OCI-LY3 (cell line): ENCODE measurements at regions not wholly inside any gene's neighbourhood (a gene's known extent, or its start where the extent isn't known, plus 50 kb on each side); places are given as distances from the start of the nearest gene placed in this dataset.

ENCODE experiments used
- H2AFZ ChIP-seq: fragments of 200-600, 300-600 bp; shearing (Covaris generic); 2 replicates; pipeline ENCODE4 v1.6.0; 2014; ENCODE audit warnings: antibody characterized with exemption, low read depth, low read length
- H3K27ac ChIP-seq: fragments of 200-600, 300-600 bp; sonication (generic); 2 replicates; pipeline ENCODE4 v1.5.1; 2014; ENCODE audit warnings: mild to moderate bottlenecking, low read length, moderate library complexity, mixed read lengths
- H3K27me3 ChIP-seq: fragments of 200-600, 300-600 bp; sonication (generic); 2 replicates; pipeline ENCODE4 v1.6.1; 2014; ENCODE audit warnings: low read depth, low read length, mixed read lengths
- H3K36me3 ChIP-seq: fragments of 200-600, 300-600 bp; sonication (generic); replicated peaks from 2 replicates; pipeline ENCODE3; 2014; ENCODE audit warnings: low read depth, low read length, mixed read lengths
- H3K4me1 ChIP-seq: fragments of 300-600, 200-600 bp; sonication (generic); 2 replicates; pipeline ENCODE4 v1.6.1; 2014; ENCODE audit warnings: low read length, mixed read lengths
- H3K4me2 ChIP-seq: fragments of 200-600, 300-600 bp; sonication (generic); 2 replicates; pipeline ENCODE4 v1.6.1; 2014; ENCODE audit warnings: low read length, mixed read lengths
- H3K4me3 ChIP-seq: fragments of 300-600, 200-600 bp; sonication (generic); 2 replicates; pipeline ENCODE4 v1.5.1; 2014; ENCODE audit warnings: antibody characterized with exemption, mild to moderate bottlenecking, low read length, moderate library complexity
- H3K79me2 ChIP-seq: fragments of 300-600, 200-600 bp; shearing (Covaris generic); 2 replicates; pipeline ENCODE4 v1.6.1; 2014; ENCODE audit warnings: mild to moderate bottlenecking, low read length, mixed read lengths
- H3K9ac ChIP-seq: fragments of 300-600, 200-600 bp; shearing (Covaris generic); 2 replicates; pipeline ENCODE4 v1.6.0; 2014; ENCODE audit warnings: mild to moderate bottlenecking, low read length, moderate library complexity
- H3K9me3 ChIP-seq: fragments of 200-600, 300-600 bp; shearing (Covaris generic); 2 replicates; pipeline ENCODE4 v1.6.1; 2014; ENCODE audit warnings: low read length, mixed read lengths; ENCODE audit not compliant: insufficient read depth
- H4K20me1 ChIP-seq: fragments of 200-600, 300-600 bp; sonication (generic); 2 replicates; pipeline ENCODE4 v1.6.1; 2016; ENCODE audit warnings: low read length, mixed read lengths; ENCODE audit not compliant: insufficient read depth
- CTCF ChIP-seq: fragments of 200-600, 300-600 bp; sonication (generic); IDR thresholded peaks from 2 replicates; pipeline ENCODE4 v1.5.1; 2014; ENCODE audit warnings: antibody characterized with exemption, low read length, low read depth
- EZH2phosphoT487 ChIP-seq: fragments of 200-600 bp; shearing (Covaris generic); IDR thresholded peaks from 2 replicates; pipeline ENCODE4 v1.6.1; 2018; ENCODE audit warnings: antibody characterized with exemption, mixed run types, low read depth

- Histone ChIP-seq H2AFZ (no peak overlapping the region), H3K9me3 (no peaks in the 10 kb centered on the region), H3K36me3 (no peaks in the 10 kb centered on the region), H3K4me1 (peaks cover 26% of the 10 kb centered on the region), H3K4me2 (no peak overlapping the region), H4K20me1 (no peaks in the 10 kb centered on the region), H3K4me3 (no peak overlapping the region), H3K27ac (no peak overlapping the region), H3K9ac (no peak overlapping the region), H3K79me2 (no peaks in the 10 kb centered on the region), H3K27me3 (no peaks in the 10 kb centered on the region; the same call in none of the 2 replicates)
- TF ChIP-seq CTCF, result no peak
- no peak for TF ChIP-seq EZH2phosphoT487
Measured at GRCh38 chr1:37234941-37235418, 200.7 kb upstream of the GRIK3 start.

GRCh38 chr1:37237948-37238347, 203.6 kb upstream of the GRIK3 start:
- H3K4me2 ChIP-seq, result peak overlapping the region; percentile 81

GRCh38 chr1:37238364-37239224, 204.3 kb upstream of the GRIK3 start:
- Histone ChIP-seq H3K27ac (peak overlapping the region; percentile 23; the same call in 1 of the 2 replicates), H3K9me3 (no peaks in the 10 kb centered on the region), H4K20me1 (no peaks in the 10 kb centered on the region), H3K79me2 (no peaks in the 10 kb centered on the region), H3K27me3 (no peaks in the 10 kb centered on the region; the same call in none of the 2 replicates), H3K4me3 (peak overlapping the region; percentile 49), H3K4me2 (peak overlapping the region; percentile 81), H3K36me3 (no peaks in the 10 kb centered on the region), H2AFZ (no peak overlapping the region), H3K4me1 (peaks cover 26% of the 10 kb centered on the region), H3K9ac (peak overlapping the region; percentile 0; the same call in 1 of the 2 replicates)
- TF ChIP-seq CTCF (no peak), EZH2phosphoT487 (no peak)

More at GRCh38 chr1:37237948-37238347, 203.6 kb upstream of the GRIK3 start:
- Histone ChIP-seq H3K27me3 (no peaks in the 10 kb centered on the region; the same call in none of the 2 replicates), H4K20me1 (no peaks in the 10 kb centered on the region), H3K36me3 (no peaks in the 10 kb centered on the region), H2AFZ (no peak overlapping the region), H3K9ac (peak overlapping the region; percentile 0; the same call in 1 of the 2 replicates), H3K79me2 (no peaks in the 10 kb centered on the region), H3K9me3 (no peaks in the 10 kb centered on the region), H3K4me3 (peak overlapping the region; percentile 49), H3K27ac (peak overlapping the region; percentile 41), H3K4me1 (peaks cover 26% of the 10 kb centered on the region)
- TF ChIP-seq EZH2phosphoT487 (no peak), CTCF (no peak)

GRCh38 chr1:37239225-37239740, 205.0 kb upstream of the GRIK3 start:
- H3K4me1 ChIP-seq, result peaks cover 26% of the 10 kb centered on the region
- H3K79me2 ChIP-seq, result no peaks in the 10 kb centered on the region
- no peak for TF ChIP-seq CTCF
- no peak for TF ChIP-seq EZH2phosphoT487

More at GRCh38 chr1:37239225-37239740, 205.0 kb upstream of the GRIK3 start:
- Histone ChIP-seq H3K36me3 (no peaks in the 10 kb centered on the region), H3K9ac (no peak overlapping the region), H3K4me2 (no peak overlapping the region), H2AFZ (no peak overlapping the region), H3K27ac (no peak overlapping the region), H3K27me3 (no peaks in the 10 kb centered on the region; the same call in none of the 2 replicates), H4K20me1 (no peaks in the 10 kb centered on the region), H3K4me3 (no peak overlapping the region), H3K9me3 (no peaks in the 10 kb centered on the region)
